Mesothelial cell of epicardium (in vitro differentiated cells): ENCODE measurements at regions not wholly inside any gene's neighbourhood (a gene's known extent, or its start where the extent isn't known, plus 50 kb on each side); places are given as distances from the start of the nearest gene placed in this dataset.
A peak's percentile ranks its signal among the peaks of the same experiment; 100 is the strongest.

Experiments
- DNase-seq, 2 experiments: peaks; one replicate each; pipeline ENCODE4 v3.0.0; 2021; ENCODE audit warnings: low spot score in 2 of 2; ENCODE audit not compliant: unreplicated experiment in 2 of 2
- H3K27ac Mint-ChIP-seq: 2 replicates; pipeline ENCODE4 v1.8.0; 2021; ENCODE audit warnings: mixed read lengths
- H3K27me3 Mint-ChIP-seq: 2 replicates; pipeline ENCODE4 v1.8.0; 2021; ENCODE audit warnings: low read depth, mixed read lengths
- H3K36me3 Mint-ChIP-seq: 2 replicates; pipeline ENCODE4 v1.8.0; 2021; ENCODE audit warnings: mixed read lengths
- H3K4me1 Mint-ChIP-seq: 2 replicates; pipeline ENCODE4 v1.8.0; 2021; ENCODE audit warnings: mixed read lengths
- H3K4me3 Mint-ChIP-seq: 2 replicates; pipeline ENCODE4 v1.8.0; 2021; ENCODE audit warnings: mild to moderate bottlenecking, moderate library complexity, mixed read lengths
- H3K9me3 Mint-ChIP-seq: 2 replicates; pipeline ENCODE4 v1.8.0; 2021; ENCODE audit warnings: mixed read lengths
- TF ChIP-seq, protein P1 (sequence below): fragments of 200-600 bp; sonication (generic); IDR thresholded peaks from one replicate; pipeline ENCODE4 v1.5.0; 2021; ENCODE audit warnings: antibody characterized with exemption; ENCODE audit not compliant: unreplicated experiment

DNA sequence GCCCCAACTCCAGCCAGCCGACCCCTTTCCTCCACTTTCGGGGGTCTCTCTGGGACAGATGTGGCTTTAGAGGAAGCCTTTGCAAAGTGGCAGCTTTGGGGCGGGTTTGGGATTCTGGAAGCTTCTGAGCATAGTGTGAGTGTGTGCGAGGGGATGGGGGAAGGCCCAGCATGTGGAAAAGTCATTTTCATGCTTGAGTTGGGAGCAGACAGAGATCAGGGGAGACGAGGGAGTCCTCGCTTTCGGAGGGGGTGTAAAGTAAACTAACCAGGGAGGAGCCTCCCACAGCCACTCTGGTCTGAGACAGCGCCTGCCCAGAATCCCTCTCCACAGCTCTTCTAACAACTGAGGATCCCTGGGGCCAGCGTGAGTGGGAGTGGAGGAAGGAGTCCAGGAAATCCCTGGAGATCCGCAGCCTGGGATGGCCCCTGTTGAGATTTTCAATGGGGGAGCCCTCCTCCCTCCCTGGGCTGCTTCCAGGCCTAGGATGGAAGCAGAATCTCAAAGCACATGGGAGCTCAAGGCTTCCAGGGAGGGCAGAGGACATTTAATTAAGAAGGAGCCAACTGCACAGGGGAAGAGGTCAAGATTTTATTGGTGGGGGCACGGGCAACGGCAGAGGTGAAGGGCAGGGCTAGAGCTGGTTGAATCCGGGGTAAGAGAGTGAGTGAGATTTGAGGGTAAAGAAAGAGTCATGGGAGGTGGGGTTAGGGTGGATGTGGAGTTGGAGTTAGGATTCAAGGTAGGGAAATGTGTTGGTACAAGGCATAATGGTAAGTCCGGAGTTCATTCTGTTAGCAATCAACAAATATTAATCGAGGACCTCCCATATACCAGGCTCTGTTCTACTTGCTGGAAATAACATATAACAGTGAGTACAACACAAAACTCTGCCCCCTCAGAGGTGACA is 102.3 kb upstream of the FOXP4 start:
- H3K27ac Mint-ChIP-seq = peak overlapping the region; percentile 96
- no peaks in the 10 kb centered on the region for H3K36me3 Mint-ChIP-seq
- no peaks in the 10 kb centered on the region for H3K27me3 Mint-ChIP-seq
- TF ChIP-seq, protein P1, sequence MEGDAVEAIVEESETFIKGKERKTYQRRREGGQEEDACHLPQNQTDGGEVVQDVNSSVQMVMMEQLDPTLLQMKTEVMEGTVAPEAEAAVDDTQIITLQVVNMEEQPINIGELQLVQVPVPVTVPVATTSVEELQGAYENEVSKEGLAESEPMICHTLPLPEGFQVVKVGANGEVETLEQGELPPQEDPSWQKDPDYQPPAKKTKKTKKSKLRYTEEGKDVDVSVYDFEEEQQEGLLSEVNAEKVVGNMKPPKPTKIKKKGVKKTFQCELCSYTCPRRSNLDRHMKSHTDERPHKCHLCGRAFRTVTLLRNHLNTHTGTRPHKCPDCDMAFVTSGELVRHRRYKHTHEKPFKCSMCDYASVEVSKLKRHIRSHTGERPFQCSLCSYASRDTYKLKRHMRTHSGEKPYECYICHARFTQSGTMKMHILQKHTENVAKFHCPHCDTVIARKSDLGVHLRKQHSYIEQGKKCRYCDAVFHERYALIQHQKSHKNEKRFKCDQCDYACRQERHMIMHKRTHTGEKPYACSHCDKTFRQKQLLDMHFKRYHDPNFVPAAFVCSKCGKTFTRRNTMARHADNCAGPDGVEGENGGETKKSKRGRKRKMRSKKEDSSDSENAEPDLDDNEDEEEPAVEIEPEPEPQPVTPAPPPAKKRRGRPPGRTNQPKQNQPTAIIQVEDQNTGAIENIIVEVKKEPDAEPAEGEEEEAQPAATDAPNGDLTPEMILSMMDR = no peak
- peak in 1 of 2 experiments; percentile 60 for DNase-seq
- H3K4me3 Mint-ChIP-seq = peak overlapping the region; percentile 40
- no peaks in the 10 kb centered on the region for H3K9me3 Mint-ChIP-seq
- H3K4me1 Mint-ChIP-seq = peaks cover 64% of the 10 kb centered on the region

DNA sequence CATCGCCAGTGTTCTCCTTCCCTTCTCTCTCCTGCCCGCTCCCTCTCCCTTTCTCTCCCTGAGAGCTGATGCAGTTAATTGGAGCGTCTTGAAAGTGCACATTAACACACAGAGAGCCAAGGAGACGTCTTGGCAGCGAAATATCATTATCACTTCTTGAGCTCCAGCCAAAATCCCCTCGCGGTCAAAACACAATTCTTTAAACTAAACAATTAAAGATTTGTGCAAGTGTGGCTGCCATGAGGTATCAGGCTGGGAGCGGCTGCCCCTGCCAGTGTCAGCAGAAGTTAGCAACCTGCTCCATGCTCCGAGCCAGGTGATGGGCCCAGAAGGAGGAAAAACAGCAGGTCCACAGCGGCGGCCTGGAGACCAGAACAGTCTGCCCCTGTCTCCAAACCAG is 100.9 kb upstream of the FOXP4 start:
- DNase-seq = no peak
- H3K4me1 Mint-ChIP-seq = peaks cover 65% of the 10 kb centered on the region
- no peak overlapping the region for H3K4me3 Mint-ChIP-seq
- H3K9me3 Mint-ChIP-seq = no peaks in the 10 kb centered on the region
- no peaks in the 10 kb centered on the region for H3K36me3 Mint-ChIP-seq
- TF ChIP-seq, protein P1 = no peak
- no peaks in the 10 kb centered on the region for H3K27me3 Mint-ChIP-seq
- peak overlapping the region; percentile 28 for H3K27ac Mint-ChIP-seq

DNA sequence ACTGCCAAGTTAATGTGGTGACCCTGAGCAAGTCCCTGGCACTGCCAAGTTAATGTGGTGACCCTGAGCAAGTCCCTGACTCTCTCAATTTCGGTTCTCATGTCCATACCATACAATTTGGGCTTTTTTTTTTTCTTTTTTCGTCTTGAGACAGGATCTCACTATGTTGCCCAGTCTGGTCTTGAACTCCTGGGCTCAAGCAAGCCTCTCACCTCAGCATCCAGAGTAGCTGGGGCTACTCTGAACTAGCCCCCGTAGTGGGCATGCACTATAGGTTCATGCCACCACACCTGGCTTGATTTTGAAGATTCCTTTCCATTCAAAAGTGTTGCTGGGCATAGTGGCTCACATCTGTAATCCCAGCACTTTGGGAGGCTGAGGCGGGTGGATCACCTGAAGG is 100.0 kb upstream of the FOXP4 start:
- H3K27me3 Mint-ChIP-seq = no peaks in the 10 kb centered on the region
- TF ChIP-seq, protein P1 = no peak
- H3K4me3 Mint-ChIP-seq = no peak overlapping the region
- H3K9me3 Mint-ChIP-seq = no peaks in the 10 kb centered on the region
- peaks cover 66% of the 10 kb centered on the region for H3K4me1 Mint-ChIP-seq
- DNase-seq = no peak
- no peaks in the 10 kb centered on the region for H3K36me3 Mint-ChIP-seq
- H3K27ac Mint-ChIP-seq = no peak overlapping the region

DNA sequence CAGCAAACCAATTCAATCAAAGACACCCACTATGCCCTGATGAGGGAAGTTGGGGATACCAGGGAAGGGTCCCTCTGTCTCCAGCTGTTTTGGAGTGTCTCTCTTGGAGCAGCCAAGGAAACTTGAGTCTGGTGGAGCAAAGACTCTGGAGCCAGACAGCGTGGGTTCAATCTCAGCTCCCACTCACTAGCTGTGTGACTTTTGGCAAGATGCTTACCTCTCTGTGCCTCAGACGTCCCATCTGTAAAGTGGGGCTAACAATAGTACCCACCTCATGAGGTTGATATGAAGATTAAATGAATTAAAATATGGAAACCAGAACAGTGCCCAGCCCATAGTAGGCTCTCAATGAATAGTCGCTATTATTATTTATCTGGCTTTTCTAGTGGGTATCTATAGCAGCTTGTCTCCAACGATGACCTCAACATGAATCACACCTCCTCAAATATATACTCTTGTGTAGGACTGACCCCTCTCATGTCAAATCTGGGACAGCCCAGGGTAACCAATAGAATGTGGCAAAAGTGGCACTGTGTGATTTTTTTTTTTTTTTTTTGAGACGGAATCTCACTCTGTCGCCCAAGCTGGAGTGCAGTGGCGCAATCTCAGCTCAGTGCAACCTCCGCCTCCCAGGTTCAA is 99.2 kb upstream of the FOXP4 start:
- Mint-ChIP-seq H3K27me3 (no peaks in the 10 kb centered on the region), H3K4me3 (no peak overlapping the region)
- no peak for DNase-seq

DNA sequence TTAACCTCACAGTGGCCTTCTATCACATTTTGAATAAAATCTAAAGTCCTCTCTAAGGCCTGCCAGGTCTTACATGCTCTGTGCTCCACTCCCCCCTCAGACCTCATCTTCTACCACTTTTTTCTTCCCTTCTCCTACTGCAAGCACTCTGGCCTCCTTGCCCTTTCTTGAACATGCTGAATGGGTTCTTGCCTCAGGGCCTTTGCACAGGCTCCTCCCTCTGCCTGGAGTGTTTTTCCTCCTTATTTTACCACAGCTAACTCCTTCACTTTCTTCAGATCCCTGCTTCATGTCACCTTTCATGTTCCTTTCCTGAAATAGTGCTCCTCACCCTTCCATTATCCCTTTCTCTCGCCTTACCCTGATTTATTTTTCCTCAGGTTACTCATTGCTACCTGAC is 97.9 kb upstream of the FOXP4 start:
- Mint-ChIP-seq H3K27ac (no peak overlapping the region), H3K4me3 (no peak overlapping the region), H3K27me3 (no peaks in the 10 kb centered on the region), H3K9me3 (no peaks in the 10 kb centered on the region), H3K4me1 (peaks cover 62% of the 10 kb centered on the region), H3K36me3 (no peaks in the 10 kb centered on the region)
- TF ChIP-seq, protein P1 = no peak
- DNase-seq = no peak

More for the DNA sequence above, 99.2 kb upstream of the FOXP4 start:
- TF ChIP-seq, protein P1 = no peak
- no peak overlapping the region for H3K27ac Mint-ChIP-seq
- peaks cover 67% of the 10 kb centered on the region for H3K4me1 Mint-ChIP-seq
- no peaks in the 10 kb centered on the region for H3K36me3 Mint-ChIP-seq
- H3K9me3 Mint-ChIP-seq = no peaks in the 10 kb centered on the region
